ENCODE measurements at regions not wholly inside any gene's neighbourhood (a gene's known extent, or its start where the extent isn't known, plus 50 kb on each side); places are given as distances from the start of the nearest gene placed in this dataset.

- no peak for DNase-seq
Observed at GRCh38 chr10:62634576-62634975, 169.9 kb upstream of the ADO start.

GRCh38 chr10:62635127-62635526 is 169.4 kb upstream of the ADO start:
- DNase-seq, result no peak

- DNase-seq, result no peak
Observed at GRCh38 chr10:62636825-62637248, 167.7 kb upstream of the ADO start.

GRCh38 chr10:62637249-62638061 is 167.1 kb upstream of the ADO start:
- peak; percentile 79 for DNase-seq

GRCh38 chr10:62638062-62638477 is 166.4 kb upstream of the ADO start:
- no peak for DNase-seq

GRCh38 chr10:62639144-62639543 is 165.4 kb upstream of the ADO start:
- DNase-seq, result no peak

- no peak for DNase-seq
Observed at GRCh38 chr10:62640411-62640810, 164.1 kb upstream of the ADO start.

- DNase-seq, result no peak
Observed at GRCh38 chr10:62643606-62644587, 160.6 kb upstream of the ADO start.

GRCh38 chr10:62647375-62648092 is 157.0 kb upstream of the ADO start:
- no peak for DNase-seq

- no peak for DNase-seq
Observed at GRCh38 chr10:62648921-62649320, 155.6 kb upstream of the ADO start.

GRCh38 chr10:62650411-62650810 is 154.1 kb upstream of the ADO start:
- DNase-seq, result no peak

GRCh38 chr10:62651341-62651740 is 153.2 kb upstream of the ADO start:
- DNase-seq, result no peak

- no peak for DNase-seq
Observed at GRCh38 chr10:62652114-62652513, 152.4 kb upstream of the ADO start.

- DNase-seq, result no peak
Observed at GRCh38 chr10:62652564-62652963, 152.0 kb upstream of the ADO start.

GRCh38 chr10:62653254-62653653 is 151.3 kb upstream of the ADO start:
- no peak for DNase-seq

- DNase-seq, result no peak
Observed at GRCh38 chr10:62654966-62655336, 149.6 kb upstream of the ADO start.

- no peak for DNase-seq
Observed at GRCh38 chr10:62655337-62655994, 149.1 kb upstream of the ADO start.

GRCh38 chr10:62657244-62657835 is 147.2 kb upstream of the ADO start:
- no peak for DNase-seq

GRCh38 chr10:62658516-62658915 is 146.0 kb upstream of the ADO start:
- DNase-seq, result no peak

GRCh38 chr10:62661143-62661542 is 143.4 kb upstream of the ADO start:
- DNase-seq, result no peak

- DNase-seq, result no peak
Observed at GRCh38 chr10:62662486-62662885, 142.0 kb upstream of the ADO start.

GRCh38 chr10:62665771-62666170 is 138.7 kb upstream of the ADO start:
- DNase-seq, result no peak

Measured in activated CD8-positive, alpha-beta memory T cell treated with anti-CD3 and anti-CD28 coated beads, Interleukin-2, amount 50 U/mL, for 48 hours (primary cell).